Fibroblast of lung (primary cell): ENCODE measurements at regions not wholly inside any gene's neighbourhood (a gene's known extent, or its start where the extent isn't known, plus 50 kb on each side); places are given as distances from the start of the nearest gene placed in this dataset.
"Not testable (repeated sequence)": the region's sequence is repeated elsewhere in the genome, so short reads cannot be mapped to it uniquely, and the experiment has no call there.

ENCODE experiments used
- DNase-seq, 2 donors: peaks; one replicate each; pipeline versions ENCODE4 v3.0.0 to v3.0.0-alpha.2; 2010; ENCODE audit warnings: low read depth in 2 of 2
- H2AFZ ChIP-seq: 2 replicates; pipeline ENCODE4 v1.5.1; 2012; ENCODE audit warnings: low read length, control low read depth, inconsistent platforms
- H3K27ac ChIP-seq: 2 replicates; pipeline ENCODE4 v1.5.1; 2011; ENCODE audit warnings: low read length, control low read depth; ENCODE audit not compliant: insufficient read depth
- H3K27me3 ChIP-seq: 2 replicates; pipeline ENCODE4 v1.5.1; 2011; ENCODE audit warnings: mild to moderate bottlenecking, low read length; ENCODE audit not compliant: control insufficient read depth, insufficient read depth
- H3K36me3 ChIP-seq: 2 replicates; pipeline ENCODE4 v1.5.1; 2011; ENCODE audit warnings: low read length; ENCODE audit not compliant: control insufficient read depth, insufficient read depth
- H3K4me1 ChIP-seq: 2 replicates; pipeline ENCODE4 v1.5.1; 2011; ENCODE audit warnings: low read length; ENCODE audit not compliant: control insufficient read depth, insufficient read depth; ENCODE audit errors: extremely low read depth
- H3K4me2 ChIP-seq: 2 replicates; pipeline ENCODE4 v1.5.1; 2011; ENCODE audit warnings: low read length, control low read depth; ENCODE audit not compliant: insufficient read depth; ENCODE audit errors: extremely low read depth
- H3K4me3 ChIP-seq, 4 experiments: fragments of 200-600 bp in 1 of 4; sonication (generic) in 1 of 4; replicated peaks in 1 of 4; 2 replicates each; pipeline ENCODE4 v1.5.1; 2011 to 2016; ENCODE audit warnings: low read length in 4 of 4, low read depth in 3 of 4, mild to moderate bottlenecking in 3 of 4, control low read depth in 2 of 4, inconsistent platforms in 1 of 4, mixed read lengths in 1 of 4; ENCODE audit not compliant: insufficient read depth in 1 of 4; ENCODE audit errors: control extremely low read depth in 1 of 4
- H3K79me2 ChIP-seq: 2 replicates; pipeline ENCODE4 v1.5.1; 2012; ENCODE audit warnings: mild to moderate bottlenecking, low read length, inconsistent platforms; ENCODE audit not compliant: control insufficient read depth, insufficient read depth
- H3K9ac ChIP-seq: 2 replicates; pipeline ENCODE4 v1.5.1; 2011; ENCODE audit warnings: mild to moderate bottlenecking, low read length, control low read depth; ENCODE audit not compliant: insufficient read depth
- H3K9me3 ChIP-seq: 2 replicates; pipeline ENCODE4 v1.5.1; 2012; ENCODE audit warnings: low read depth, low read length; ENCODE audit not compliant: control insufficient read depth, insufficient read depth
- H4K20me1 ChIP-seq: 2 replicates; pipeline ENCODE4 v1.5.1; 2011; ENCODE audit warnings: low read length; ENCODE audit not compliant: control insufficient read depth, insufficient read depth; ENCODE audit errors: extremely low read depth
- EZH2 ChIP-seq: IDR thresholded peaks from 2 replicates; pipeline ENCODE4 v1.5.1; 2012; ENCODE audit warnings: low read length, control low read depth, mild to moderate bottlenecking; ENCODE audit errors: missing control alignments
- TF ChIP-seq, protein P1 (sequence below), 2 donors: IDR thresholded peaks in 1 of 2; conservative IDR thresholded peaks in 1 of 2; 1 replicate in 1 of 2; 2 replicates in 1 of 2; pipeline ENCODE4 v1.5.1; 2011 to 2012; ENCODE audit warnings: low read length in 2 of 2, control low read depth in 1 of 2, inconsistent platforms in 1 of 2, low read depth in 1 of 2, mild to moderate bottlenecking in 1 of 2

DNA sequence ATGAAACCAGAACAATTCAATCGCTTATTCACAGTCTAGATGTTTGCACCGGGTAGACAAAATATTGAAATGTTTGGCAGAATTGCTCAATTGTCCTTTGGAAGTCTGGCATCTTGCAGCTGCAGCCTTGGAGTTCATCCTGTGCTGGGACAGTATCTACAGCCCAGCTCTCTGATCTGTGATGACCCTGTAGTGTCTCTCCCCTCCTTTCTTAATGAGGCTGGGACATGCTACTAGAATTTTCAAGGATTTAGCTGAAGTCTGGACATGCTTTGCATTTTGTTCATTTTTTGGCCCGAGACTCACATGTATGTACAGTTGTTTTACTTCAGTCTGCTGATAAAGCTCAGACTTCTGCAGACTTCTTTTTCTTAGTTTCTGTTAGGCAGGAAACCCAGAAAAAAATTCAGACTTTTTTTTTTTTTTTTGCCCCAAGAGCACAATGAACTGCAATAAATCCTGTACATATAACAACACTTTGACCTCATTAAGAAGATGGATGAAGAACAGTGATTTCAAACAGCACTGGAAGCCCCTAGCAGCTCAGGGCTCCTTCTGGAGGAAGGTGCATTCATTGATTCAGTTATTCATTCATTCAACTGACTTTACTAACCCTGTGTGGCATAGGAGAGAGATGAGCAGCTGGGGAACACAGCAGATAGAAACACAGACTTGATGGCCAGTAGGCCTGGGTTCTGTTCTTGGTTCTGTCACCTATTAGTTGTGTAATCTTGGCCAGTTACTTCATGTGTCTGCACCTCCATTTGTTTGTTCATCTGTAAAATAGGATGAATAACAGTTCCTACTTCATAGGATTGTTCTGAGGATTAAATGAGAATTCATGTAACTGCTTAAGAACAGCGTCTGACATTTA lies 210.0 kb downstream of the MAP2K4 start:
- DNase-seq: no peak

DNA sequence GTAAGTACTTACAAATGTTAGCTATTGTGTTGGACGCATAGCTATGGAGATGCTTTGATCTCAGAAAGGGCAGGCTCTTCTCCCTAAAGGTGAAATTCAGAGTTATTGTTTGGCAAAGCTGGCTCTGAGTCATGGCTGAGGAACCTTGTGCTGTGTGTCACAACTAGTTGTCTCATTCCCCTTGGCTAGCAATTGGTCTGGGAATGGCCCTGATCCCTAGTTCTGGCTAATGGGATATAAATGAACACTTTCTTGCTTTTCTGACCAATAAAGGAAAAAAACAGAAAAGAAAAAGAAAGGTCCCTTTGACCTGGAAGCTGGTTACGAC lies 210.6 kb downstream of the MAP2K4 start:
- no peak overlapping the region for H3K4me2 ChIP-seq
- no peak overlapping the region for H2AFZ ChIP-seq
- no peak overlapping the region for H3K4me3 ChIP-seq
- no peaks in the 10 kb centered on the region for H3K79me2 ChIP-seq
- no peak overlapping the region for H3K27ac ChIP-seq
- H3K27me3 ChIP-seq: no peaks in the 10 kb centered on the region
- peak in 1 of 2 donors; percentile 6 for DNase-seq
- H3K9me3 ChIP-seq: no peaks in the 10 kb centered on the region
- no peaks in the 10 kb centered on the region for H4K20me1 ChIP-seq
- TF ChIP-seq, protein P1, sequence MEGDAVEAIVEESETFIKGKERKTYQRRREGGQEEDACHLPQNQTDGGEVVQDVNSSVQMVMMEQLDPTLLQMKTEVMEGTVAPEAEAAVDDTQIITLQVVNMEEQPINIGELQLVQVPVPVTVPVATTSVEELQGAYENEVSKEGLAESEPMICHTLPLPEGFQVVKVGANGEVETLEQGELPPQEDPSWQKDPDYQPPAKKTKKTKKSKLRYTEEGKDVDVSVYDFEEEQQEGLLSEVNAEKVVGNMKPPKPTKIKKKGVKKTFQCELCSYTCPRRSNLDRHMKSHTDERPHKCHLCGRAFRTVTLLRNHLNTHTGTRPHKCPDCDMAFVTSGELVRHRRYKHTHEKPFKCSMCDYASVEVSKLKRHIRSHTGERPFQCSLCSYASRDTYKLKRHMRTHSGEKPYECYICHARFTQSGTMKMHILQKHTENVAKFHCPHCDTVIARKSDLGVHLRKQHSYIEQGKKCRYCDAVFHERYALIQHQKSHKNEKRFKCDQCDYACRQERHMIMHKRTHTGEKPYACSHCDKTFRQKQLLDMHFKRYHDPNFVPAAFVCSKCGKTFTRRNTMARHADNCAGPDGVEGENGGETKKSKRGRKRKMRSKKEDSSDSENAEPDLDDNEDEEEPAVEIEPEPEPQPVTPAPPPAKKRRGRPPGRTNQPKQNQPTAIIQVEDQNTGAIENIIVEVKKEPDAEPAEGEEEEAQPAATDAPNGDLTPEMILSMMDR (conservative IDR thresholded peaks at IDR 0.05 in 1 of 2, IDR thresholded peaks at IDR 0.05 in 1 of 2; ENCODE audit: low read depth in 1 of 2, low read length in 2 of 2): no peak
- no peak overlapping the region for H3K9ac ChIP-seq
- H3K4me1 ChIP-seq: no peaks in the 10 kb centered on the region
- H3K36me3 ChIP-seq: no peaks in the 10 kb centered on the region

More for the DNA sequence above, 210.0 kb downstream of the MAP2K4 start:
- no peaks in the 10 kb centered on the region for H3K4me1 ChIP-seq
- H3K27me3 ChIP-seq: no peaks in the 10 kb centered on the region
- H3K27ac ChIP-seq: no peak overlapping the region
- no peak overlapping the region for H2AFZ ChIP-seq
- no peak overlapping the region for H3K4me2 ChIP-seq
- no peak overlapping the region for H3K9ac ChIP-seq
- TF ChIP-seq, protein P1 (conservative IDR thresholded peaks at IDR 0.05 in 1 of 2, IDR thresholded peaks at IDR 0.05 in 1 of 2; ENCODE audit: low read depth in 1 of 2, low read length in 2 of 2): no peak
- no peak for TF ChIP-seq EZH2
- H3K79me2 ChIP-seq: no peaks in the 10 kb centered on the region
- no peaks in the 10 kb centered on the region for H3K9me3 ChIP-seq
- H3K4me3 ChIP-seq: no peak overlapping the region
- H3K36me3 ChIP-seq: no peaks in the 10 kb centered on the region
- no peaks in the 10 kb centered on the region for H4K20me1 ChIP-seq

DNA sequence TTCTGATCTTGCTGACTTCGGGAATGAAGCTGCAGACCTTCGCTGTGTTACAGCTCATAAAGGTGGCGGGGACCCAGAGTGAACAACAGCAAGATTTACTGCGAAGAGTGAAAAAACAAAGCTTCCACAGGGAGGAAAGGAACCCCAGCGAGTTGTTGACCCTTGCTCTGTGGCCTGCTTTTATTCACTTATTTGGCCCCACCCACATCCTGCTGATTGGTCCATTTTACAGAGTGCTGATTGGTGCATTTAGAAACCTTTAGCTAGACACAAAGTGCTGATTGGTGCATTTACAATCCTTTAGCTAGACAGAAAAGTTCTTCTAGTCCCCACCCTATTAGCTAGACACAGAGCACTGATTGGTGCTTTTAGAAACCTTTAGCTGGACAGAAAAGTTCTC lies 218.3 kb downstream of the MAP2K4 start:
- not testable (repeated sequence) for H2AFZ ChIP-seq, DNase-seq, H4K20me1 ChIP-seq, H3K4me2 ChIP-seq, H3K36me3 ChIP-seq, H3K27me3 ChIP-seq, H3K4me1 ChIP-seq, H3K79me2 ChIP-seq, H3K9ac ChIP-seq, H3K4me3 ChIP-seq, H3K27ac ChIP-seq, H3K9me3 ChIP-seq
